ENCODE measurements at regions not wholly inside any gene's neighbourhood (a gene's known extent, or its start where the extent isn't known, plus 50 kb on each side); places are given as distances from the start of the nearest gene placed in this dataset.

GRCh38 chr2:71804281-71804751 lies 343.3 kb downstream of the CYP26B1 start:
- TF ChIP-seq, protein P1, sequence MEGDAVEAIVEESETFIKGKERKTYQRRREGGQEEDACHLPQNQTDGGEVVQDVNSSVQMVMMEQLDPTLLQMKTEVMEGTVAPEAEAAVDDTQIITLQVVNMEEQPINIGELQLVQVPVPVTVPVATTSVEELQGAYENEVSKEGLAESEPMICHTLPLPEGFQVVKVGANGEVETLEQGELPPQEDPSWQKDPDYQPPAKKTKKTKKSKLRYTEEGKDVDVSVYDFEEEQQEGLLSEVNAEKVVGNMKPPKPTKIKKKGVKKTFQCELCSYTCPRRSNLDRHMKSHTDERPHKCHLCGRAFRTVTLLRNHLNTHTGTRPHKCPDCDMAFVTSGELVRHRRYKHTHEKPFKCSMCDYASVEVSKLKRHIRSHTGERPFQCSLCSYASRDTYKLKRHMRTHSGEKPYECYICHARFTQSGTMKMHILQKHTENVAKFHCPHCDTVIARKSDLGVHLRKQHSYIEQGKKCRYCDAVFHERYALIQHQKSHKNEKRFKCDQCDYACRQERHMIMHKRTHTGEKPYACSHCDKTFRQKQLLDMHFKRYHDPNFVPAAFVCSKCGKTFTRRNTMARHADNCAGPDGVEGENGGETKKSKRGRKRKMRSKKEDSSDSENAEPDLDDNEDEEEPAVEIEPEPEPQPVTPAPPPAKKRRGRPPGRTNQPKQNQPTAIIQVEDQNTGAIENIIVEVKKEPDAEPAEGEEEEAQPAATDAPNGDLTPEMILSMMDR (conservative IDR thresholded peaks at IDR 0.05; ENCODE audit: low read depth, low read length): no peak
- no peak for TF ChIP-seq EZH2 (IDR thresholded peaks at IDR 0.05; ENCODE audit: borderline replicate concordance, low read depth, low read length, poor library complexity, severe bottlenecking)

All from A673 (cell line).